ENCODE measurements at regions not wholly inside any gene's neighbourhood (a gene's known extent, or its start where the extent isn't known, plus 50 kb on each side); places are given as distances from the start of the nearest gene placed in this dataset.

DNA sequence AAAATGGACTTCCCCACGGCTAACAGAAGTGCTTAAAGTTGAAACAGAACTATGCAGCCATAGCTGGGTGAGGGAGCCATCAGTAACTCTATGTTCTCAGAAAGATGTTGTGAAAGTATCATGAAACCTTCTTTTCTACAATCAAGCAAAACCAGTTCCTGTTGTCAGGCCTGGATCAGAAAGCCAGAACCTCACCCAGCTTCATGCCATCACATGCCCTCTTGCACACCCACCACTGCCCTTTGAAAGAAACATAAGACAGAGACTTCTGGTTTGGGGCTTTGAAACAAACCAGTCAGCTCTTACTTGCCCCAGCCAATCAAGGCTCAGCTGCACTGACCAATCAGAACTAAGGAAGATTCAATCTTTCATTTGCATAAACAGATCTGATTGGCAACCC is 230.8 kb upstream of the FERD3L start:
- TF ChIP-seq POLR2AphosphoS5 (IDR thresholded peaks at IDR 0.05) = no peak
- TF ChIP-seq, protein P1, sequence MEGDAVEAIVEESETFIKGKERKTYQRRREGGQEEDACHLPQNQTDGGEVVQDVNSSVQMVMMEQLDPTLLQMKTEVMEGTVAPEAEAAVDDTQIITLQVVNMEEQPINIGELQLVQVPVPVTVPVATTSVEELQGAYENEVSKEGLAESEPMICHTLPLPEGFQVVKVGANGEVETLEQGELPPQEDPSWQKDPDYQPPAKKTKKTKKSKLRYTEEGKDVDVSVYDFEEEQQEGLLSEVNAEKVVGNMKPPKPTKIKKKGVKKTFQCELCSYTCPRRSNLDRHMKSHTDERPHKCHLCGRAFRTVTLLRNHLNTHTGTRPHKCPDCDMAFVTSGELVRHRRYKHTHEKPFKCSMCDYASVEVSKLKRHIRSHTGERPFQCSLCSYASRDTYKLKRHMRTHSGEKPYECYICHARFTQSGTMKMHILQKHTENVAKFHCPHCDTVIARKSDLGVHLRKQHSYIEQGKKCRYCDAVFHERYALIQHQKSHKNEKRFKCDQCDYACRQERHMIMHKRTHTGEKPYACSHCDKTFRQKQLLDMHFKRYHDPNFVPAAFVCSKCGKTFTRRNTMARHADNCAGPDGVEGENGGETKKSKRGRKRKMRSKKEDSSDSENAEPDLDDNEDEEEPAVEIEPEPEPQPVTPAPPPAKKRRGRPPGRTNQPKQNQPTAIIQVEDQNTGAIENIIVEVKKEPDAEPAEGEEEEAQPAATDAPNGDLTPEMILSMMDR (IDR thresholded peaks at IDR 0.05 in 8 of 11, conservative IDR thresholded peaks at IDR 0.05 in 3 of 11) = no peak
- TF ChIP-seq POLR2A (IDR thresholded peaks at IDR 0.05) = no peak
